ENCODE measurements at regions not wholly inside any gene's neighbourhood (a gene's known extent, or its start where the extent isn't known, plus 50 kb on each side); places are given as distances from the start of the nearest gene placed in this dataset.

GRCh38 chr5:124860291-124860655, 113.8 kb upstream of the ZNF608 start:
- H3K27ac ChIP-seq (ENCODE audit: low read depth, low read length): no peak overlapping the region
- no peaks in the 10 kb centered on the region for H3K9me3 ChIP-seq (ENCODE audit: control insufficient read depth, insufficient read depth, low read depth, low read length)
- H3K4me1 ChIP-seq (ENCODE audit: control insufficient read depth, insufficient read depth, low read length): no peaks in the 10 kb centered on the region
- H3K36me3 ChIP-seq (ENCODE audit: control insufficient read depth, insufficient read depth, low read length): no peaks in the 10 kb centered on the region
- no peak overlapping the region for H3K9ac ChIP-seq (ENCODE audit: low read length)
- no peaks in the 10 kb centered on the region for H3K27me3 ChIP-seq (ENCODE audit: control insufficient read depth, insufficient read depth, low read length)
- no peak overlapping the region for H3K4me3 ChIP-seq (ENCODE audit: low read depth, low read length)

DNA sequence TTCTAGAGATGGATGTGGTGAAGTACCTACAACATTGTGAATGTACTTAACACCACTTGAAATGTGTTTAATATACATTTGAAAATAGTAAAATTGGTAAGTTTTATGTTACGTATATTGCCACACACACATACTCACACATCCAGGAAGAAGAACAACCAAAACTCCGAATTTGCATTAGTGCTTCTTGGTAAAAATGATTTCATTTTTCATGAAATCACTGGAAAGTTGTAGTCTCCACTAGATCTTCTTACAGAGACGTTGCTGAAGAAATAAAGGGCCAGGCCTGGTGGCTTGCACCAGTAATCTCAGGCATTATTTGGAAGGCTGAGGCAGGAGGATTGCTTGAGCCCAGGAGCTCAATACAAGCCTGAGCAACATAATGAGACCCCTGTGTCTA, 118.6 kb upstream of the ZNF608 start:
- Histone ChIP-seq H3K27ac (ENCODE audit: low read depth, low read length) (no peak overlapping the region), H3K9ac (ENCODE audit: low read length) (no peak overlapping the region), H3K9me3 (ENCODE audit: control insufficient read depth, insufficient read depth, low read depth, low read length) (no peaks in the 10 kb centered on the region), H3K4me3 (ENCODE audit: low read depth, low read length) (no peak overlapping the region), H3K27me3 (ENCODE audit: control insufficient read depth, insufficient read depth, low read length) (no peaks in the 10 kb centered on the region), H3K36me3 (ENCODE audit: control insufficient read depth, insufficient read depth, low read length) (no peaks in the 10 kb centered on the region), H3K4me1 (ENCODE audit: control insufficient read depth, insufficient read depth, low read length) (peaks cover 12% of the 10 kb centered on the region)

GRCh38 chr5:124865603-124866354, 119.3 kb upstream of the ZNF608 start:
- H3K9me3 ChIP-seq (ENCODE audit: control insufficient read depth, insufficient read depth, low read depth, low read length): no peaks in the 10 kb centered on the region
- H3K9ac ChIP-seq (ENCODE audit: low read length): no peak overlapping the region
- H3K36me3 ChIP-seq (ENCODE audit: control insufficient read depth, insufficient read depth, low read length): no peaks in the 10 kb centered on the region
- peaks cover 12% of the 10 kb centered on the region for H3K4me1 ChIP-seq (ENCODE audit: control insufficient read depth, insufficient read depth, low read length)
- H3K4me3 ChIP-seq (ENCODE audit: low read depth, low read length): no peak overlapping the region
- H3K27ac ChIP-seq (ENCODE audit: low read depth, low read length): no peak overlapping the region
- H3K27me3 ChIP-seq (ENCODE audit: control insufficient read depth, insufficient read depth, low read length): no peaks in the 10 kb centered on the region

DNA sequence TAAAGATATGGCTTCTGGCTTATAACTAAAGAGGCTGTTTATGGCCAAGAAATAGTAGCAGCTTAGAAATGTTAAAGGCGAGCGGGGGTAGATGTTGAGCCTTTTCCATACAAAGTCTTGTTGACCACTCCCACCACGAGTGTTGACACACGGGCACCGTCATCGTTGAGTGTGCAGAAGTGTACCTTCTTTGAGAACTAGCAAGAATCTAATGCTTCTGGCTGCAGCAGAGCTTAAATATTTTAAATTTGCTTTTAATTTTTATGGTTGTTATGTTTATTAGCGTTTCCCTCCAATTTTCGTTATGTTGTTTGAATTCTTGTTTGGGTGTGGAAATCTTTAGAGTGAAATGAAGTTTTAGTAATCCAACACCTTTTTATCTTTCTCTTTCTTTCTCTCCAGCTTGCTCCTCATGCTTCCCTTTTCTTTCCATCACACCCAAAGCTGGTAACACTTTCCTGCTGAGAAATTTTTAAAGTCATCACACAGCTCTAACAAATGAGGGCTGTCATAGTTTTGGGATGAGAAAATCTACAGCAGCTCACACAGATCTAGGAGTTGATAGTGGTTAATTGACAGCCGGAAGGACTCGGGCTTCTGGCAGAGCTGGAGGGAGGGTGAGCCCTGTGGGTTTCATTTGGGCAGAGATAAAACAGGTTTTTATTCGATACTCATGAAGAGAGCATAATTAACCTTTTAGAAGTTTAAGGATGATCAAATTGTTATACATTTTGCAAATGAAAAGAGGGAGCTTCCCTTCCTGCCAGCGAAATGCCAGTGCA, 120.1 kb upstream of the ZNF608 start:
- Histone ChIP-seq H3K4me3 (ENCODE audit: low read depth, low read length) (no peak overlapping the region), H3K9ac (ENCODE audit: low read length) (no peak overlapping the region), H3K27ac (ENCODE audit: low read depth, low read length) (no peak overlapping the region), H3K9me3 (ENCODE audit: control insufficient read depth, insufficient read depth, low read depth, low read length) (no peaks in the 10 kb centered on the region), H3K36me3 (ENCODE audit: control insufficient read depth, insufficient read depth, low read length) (no peaks in the 10 kb centered on the region), H3K4me1 (ENCODE audit: control insufficient read depth, insufficient read depth, low read length) (peaks cover 12% of the 10 kb centered on the region), H3K27me3 (ENCODE audit: control insufficient read depth, insufficient read depth, low read length) (no peaks in the 10 kb centered on the region)

DNA sequence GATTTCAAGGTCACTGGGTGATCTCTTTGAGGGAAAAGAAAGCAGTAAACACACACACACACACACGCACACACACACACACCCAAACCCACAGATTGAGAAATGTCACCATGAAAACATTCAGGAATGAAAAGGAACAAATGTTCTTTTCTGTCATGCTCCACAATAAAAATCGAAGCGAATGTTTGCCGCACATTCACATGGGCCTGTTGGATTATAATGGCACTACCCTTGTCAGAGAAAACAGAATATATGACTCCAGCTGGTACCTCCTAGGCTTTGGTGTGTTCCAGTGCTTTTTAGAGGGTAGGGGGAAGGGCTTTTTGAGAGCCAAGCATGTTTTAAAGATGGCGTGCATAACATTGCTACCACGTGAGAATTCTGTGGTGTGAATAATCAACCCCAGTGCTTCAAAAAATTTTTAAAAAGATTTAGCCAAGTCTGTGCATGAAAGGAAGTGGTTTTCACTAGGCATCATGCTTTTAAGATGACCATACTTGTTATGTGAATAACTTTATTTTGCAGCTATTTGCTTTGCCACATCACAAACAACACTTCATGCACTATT, 120.8 kb upstream of the ZNF608 start:
- H3K4me1 ChIP-seq (ENCODE audit: control insufficient read depth, insufficient read depth, low read length): peaks cover 12% of the 10 kb centered on the region
- no peaks in the 10 kb centered on the region for H3K27me3 ChIP-seq (ENCODE audit: control insufficient read depth, insufficient read depth, low read length)
- H3K9me3 ChIP-seq (ENCODE audit: control insufficient read depth, insufficient read depth, low read depth, low read length): no peaks in the 10 kb centered on the region
- H3K36me3 ChIP-seq (ENCODE audit: control insufficient read depth, insufficient read depth, low read length): no peaks in the 10 kb centered on the region
- no peak overlapping the region for H3K27ac ChIP-seq (ENCODE audit: low read depth, low read length)
- H3K9ac ChIP-seq (ENCODE audit: low read length): no peak overlapping the region
- no peak overlapping the region for H3K4me3 ChIP-seq (ENCODE audit: low read depth, low read length)

GRCh38 chr5:124868676-124869075, 122.2 kb upstream of the ZNF608 start:
- Histone ChIP-seq H3K27ac (ENCODE audit: low read depth, low read length) (no peak overlapping the region), H3K27me3 (ENCODE audit: control insufficient read depth, insufficient read depth, low read length) (no peaks in the 10 kb centered on the region), H3K36me3 (ENCODE audit: control insufficient read depth, insufficient read depth, low read length) (no peaks in the 10 kb centered on the region), H3K9me3 (ENCODE audit: control insufficient read depth, insufficient read depth, low read depth, low read length) (no peaks in the 10 kb centered on the region), H3K4me1 (ENCODE audit: control insufficient read depth, insufficient read depth, low read length) (peaks cover 12% of the 10 kb centered on the region), H3K4me3 (ENCODE audit: low read depth, low read length) (no peak overlapping the region), H3K9ac (ENCODE audit: low read length) (no peak overlapping the region)

DNA sequence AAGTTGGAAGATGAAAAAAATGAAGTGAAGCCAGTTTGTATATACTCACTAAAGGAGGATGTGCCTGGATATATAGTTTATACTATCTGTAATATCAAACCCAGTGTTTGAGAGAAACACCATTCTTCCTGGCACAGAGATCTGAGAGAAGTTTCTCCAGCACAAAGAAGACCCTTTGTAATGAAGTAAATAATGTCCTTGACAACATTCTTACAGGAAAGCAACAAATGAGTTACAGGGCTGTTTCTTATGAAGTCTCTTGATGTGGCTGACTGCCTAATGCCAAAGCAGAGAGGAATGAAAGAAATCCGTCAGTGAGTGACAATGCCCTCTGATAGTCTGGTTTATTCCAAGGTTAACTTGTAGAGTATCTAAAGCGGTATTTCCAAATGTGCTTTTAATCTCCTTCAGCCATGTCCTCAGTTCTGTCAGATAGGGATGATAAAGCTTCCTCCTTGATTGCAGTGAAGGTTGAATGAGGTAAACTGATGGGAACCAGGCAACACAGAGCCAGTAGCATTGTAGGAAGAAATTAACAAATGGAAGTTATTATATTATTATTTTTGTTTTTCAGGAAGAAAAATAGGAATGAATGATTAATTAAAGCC, 123.1 kb upstream of the ZNF608 start:
- no peak overlapping the region for H3K27ac ChIP-seq (ENCODE audit: low read depth, low read length)
- no peak overlapping the region for H3K4me3 ChIP-seq (ENCODE audit: low read depth, low read length)

DNA sequence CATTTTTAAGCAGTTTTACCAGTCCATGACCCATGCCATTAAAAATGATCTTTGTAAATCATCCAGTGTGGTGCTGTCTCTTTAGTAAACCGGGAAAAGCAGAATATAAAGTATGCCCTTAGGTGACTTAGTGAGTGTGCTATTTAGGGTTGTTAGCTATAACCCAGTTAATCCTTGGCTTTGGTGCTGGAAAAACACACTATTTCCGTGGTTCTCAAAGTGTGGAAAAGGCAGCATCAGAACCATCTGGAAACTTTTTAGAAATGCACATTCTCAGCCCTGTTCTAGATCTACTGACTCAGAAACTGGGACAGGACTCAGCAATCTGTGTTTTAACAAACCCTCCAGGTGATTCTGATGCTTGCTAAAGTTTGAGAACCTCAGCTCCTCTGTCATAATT, 123.6 kb upstream of the ZNF608 start:
- H3K4me3 ChIP-seq (ENCODE audit: low read depth, low read length): no peak overlapping the region
- no peak overlapping the region for H3K9ac ChIP-seq (ENCODE audit: low read length)
- H3K36me3 ChIP-seq (ENCODE audit: control insufficient read depth, insufficient read depth, low read length): no peaks in the 10 kb centered on the region
- H3K4me1 ChIP-seq (ENCODE audit: control insufficient read depth, insufficient read depth, low read length): peaks cover 13% of the 10 kb centered on the region
- H3K9me3 ChIP-seq (ENCODE audit: control insufficient read depth, insufficient read depth, low read depth, low read length): no peaks in the 10 kb centered on the region
- H3K27ac ChIP-seq (ENCODE audit: low read depth, low read length): no peak overlapping the region
- H3K27me3 ChIP-seq (ENCODE audit: control insufficient read depth, insufficient read depth, low read length): no peaks in the 10 kb centered on the region

More for the DNA sequence above, 123.1 kb upstream of the ZNF608 start:
- Histone ChIP-seq H3K9ac (ENCODE audit: low read length) (no peak overlapping the region), H3K4me1 (ENCODE audit: control insufficient read depth, insufficient read depth, low read length) (peaks cover 12% of the 10 kb centered on the region), H3K9me3 (ENCODE audit: control insufficient read depth, insufficient read depth, low read depth, low read length) (no peaks in the 10 kb centered on the region), H3K27me3 (ENCODE audit: control insufficient read depth, insufficient read depth, low read length) (no peaks in the 10 kb centered on the region), H3K36me3 (ENCODE audit: control insufficient read depth, insufficient read depth, low read length) (no peaks in the 10 kb centered on the region)

- H3K36me3 ChIP-seq (ENCODE audit: control insufficient read depth, insufficient read depth, low read length): no peaks in the 10 kb centered on the region
- H3K9ac ChIP-seq (ENCODE audit: low read length): no peak overlapping the region
- no peak overlapping the region for H3K4me3 ChIP-seq (ENCODE audit: low read depth, low read length)
- H3K27me3 ChIP-seq (ENCODE audit: control insufficient read depth, insufficient read depth, low read length): no peaks in the 10 kb centered on the region
- H3K4me1 ChIP-seq (ENCODE audit: control insufficient read depth, insufficient read depth, low read length): peaks cover 19% of the 10 kb centered on the region
- no peak overlapping the region for H3K27ac ChIP-seq (ENCODE audit: low read depth, low read length)
- no peaks in the 10 kb centered on the region for H3K9me3 ChIP-seq (ENCODE audit: control insufficient read depth, insufficient read depth, low read depth, low read length)
These were observed 124.9 kb upstream of the ZNF608 start for GRCh38 chr5:124871303-124871702.

DNA sequence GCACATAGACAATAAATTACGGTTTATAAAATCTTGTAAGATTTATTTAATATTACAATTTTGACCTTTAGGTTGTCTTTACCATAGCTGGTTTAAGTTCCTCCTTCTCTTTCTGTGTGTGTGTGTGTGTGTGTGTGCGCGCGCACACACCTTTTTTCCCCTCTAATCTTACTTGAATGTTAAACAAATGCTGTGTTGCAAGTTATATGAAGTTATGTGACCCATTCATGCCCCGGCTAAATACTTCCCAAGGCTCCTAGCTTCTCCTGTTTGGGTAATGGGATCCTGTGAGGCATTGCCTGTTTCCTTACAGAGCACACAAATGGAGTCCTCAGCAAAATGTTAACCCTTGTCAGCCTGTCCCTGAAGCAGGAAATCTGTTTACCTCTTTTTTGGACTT, 125.6 kb upstream of the ZNF608 start:
- H3K27me3 ChIP-seq (ENCODE audit: control insufficient read depth, insufficient read depth, low read length): no peaks in the 10 kb centered on the region
- no peak overlapping the region for H3K9ac ChIP-seq (ENCODE audit: low read length)
- peaks cover 11% of the 10 kb centered on the region for H3K4me1 ChIP-seq (ENCODE audit: control insufficient read depth, insufficient read depth, low read length)
- H3K9me3 ChIP-seq (ENCODE audit: control insufficient read depth, insufficient read depth, low read depth, low read length): no peaks in the 10 kb centered on the region
- H3K27ac ChIP-seq (ENCODE audit: low read depth, low read length): no peak overlapping the region
- no peaks in the 10 kb centered on the region for H3K36me3 ChIP-seq (ENCODE audit: control insufficient read depth, insufficient read depth, low read length)
- H3K4me3 ChIP-seq (ENCODE audit: low read depth, low read length): no peak overlapping the region

- peaks cover 9% of the 10 kb centered on the region for H3K4me1 ChIP-seq (ENCODE audit: control insufficient read depth, insufficient read depth, low read length)
- no peaks in the 10 kb centered on the region for H3K36me3 ChIP-seq (ENCODE audit: control insufficient read depth, insufficient read depth, low read length)
- H3K9me3 ChIP-seq (ENCODE audit: control insufficient read depth, insufficient read depth, low read depth, low read length): no peaks in the 10 kb centered on the region
- H3K27me3 ChIP-seq (ENCODE audit: control insufficient read depth, insufficient read depth, low read length): no peaks in the 10 kb centered on the region
- H3K4me3 ChIP-seq (ENCODE audit: low read depth, low read length): no peak overlapping the region
- no peak overlapping the region for H3K9ac ChIP-seq (ENCODE audit: low read length)
- no peak overlapping the region for H3K27ac ChIP-seq (ENCODE audit: low read depth, low read length)
These were observed 126.2 kb upstream of the ZNF608 start for GRCh38 chr5:124872615-124873014.

Measured in HUES6 (cell line).